Hepatocyte (in vitro differentiated cells): ENCODE measurements at regions not wholly inside any gene's neighbourhood (a gene's known extent, or its start where the extent isn't known, plus 50 kb on each side); places are given as distances from the start of the nearest gene placed in this dataset.
"Not testable (repeated sequence)": the region's sequence is repeated elsewhere in the genome, so short reads cannot be mapped to it uniquely, and the experiment has no call there.

Experiments
- CTCF ChIP-seq: fragments of 200-600 bp; sonication (generic); IDR thresholded peaks from 2 replicates; pipeline ENCODE4 v1.5.1; 2016; ENCODE audit warnings: antibody characterized with exemption, mild to moderate bottlenecking; ENCODE audit not compliant: poor library complexity
- EZH2 ChIP-seq: fragments of 200-600 bp; sonication (generic); IDR thresholded peaks from 2 replicates; pipeline ENCODE4 v1.6.1; 2016; ENCODE audit warnings: antibody characterized with exemption, mild to moderate bottlenecking, borderline replicate concordance
- EZH2phosphoT487 ChIP-seq: fragments of 200-600 bp; sonication (generic); IDR thresholded peaks from one replicate; pipeline ENCODE4 v1.6.1; 2018; ENCODE audit warnings: antibody characterized with exemption, mild to moderate bottlenecking, low read depth, moderate library complexity; ENCODE audit not compliant: unreplicated experiment, severe bottlenecking

- not testable (repeated sequence) for TF ChIP-seq CTCF, EZH2phosphoT487, EZH2
Measured at GRCh38 chrX:92098136-92098535, 319.0 kb downstream of the PCDH11X start.
